Stomach (tissue), 4 donors: ENCODE measurements at regions not wholly inside any gene's neighbourhood (a gene's known extent, or its start where the extent isn't known, plus 50 kb on each side); places are given as distances from the start of the nearest gene placed in this dataset.

Experiments used
- CTCF ChIP-seq, 7 experiments: fragments of 450-650 bp in 4 of 7; fragments of 200-600 bp in 3 of 7; sonication (generic) in 3 of 7; IDR thresholded peaks; one replicate each; pipeline ENCODE4 v1.5.1; 2016 to 2019; ENCODE audit warnings: antibody characterized with exemption in 7 of 7, control low read depth in 2 of 7, mild to moderate bottlenecking in 1 of 7
- EP300 ChIP-seq: sonication (generic); formaldehyde crosslinking; IDR thresholded peaks from one replicate; pipeline ENCODE4 v1.6.1; 2017; ENCODE audit warnings: antibody characterized with exemption
- POLR2A ChIP-seq, 4 donors: fragments of 450-650 bp; IDR thresholded peaks; one replicate each; pipeline ENCODE4 v1.6.1; 2016; ENCODE audit warnings: antibody characterized with exemption in 4 of 4, control low read depth in 2 of 4, mild to moderate bottlenecking in 1 of 4, moderate library complexity in 1 of 4

GRCh38 chrX:7215842-7216241, 67.9 kb upstream of the PUDP start:
- no peak for TF ChIP-seq CTCF (IDR thresholded peaks at IDR 0.05)
- TF ChIP-seq POLR2A (IDR thresholded peaks at IDR 0.05), result no peak
- no peak for TF ChIP-seq EP300
